ENCODE measurements at regions not wholly inside any gene's neighbourhood (a gene's known extent, or its start where the extent isn't known, plus 50 kb on each side); places are given as distances from the start of the nearest gene placed in this dataset.

- TF ChIP-seq CTCF (IDR thresholded peaks at IDR 0.05; ENCODE audit: low read depth, low read length), result no peak
- no peak overlapping the region for H3K27ac ChIP-seq
- H3K36me3 ChIP-seq, result no peaks in the 10 kb centered on the region
- no peaks in the 10 kb centered on the region for H3K4me1 ChIP-seq (ENCODE audit: low read depth)
- H3K27me3 ChIP-seq, result no peaks in the 10 kb centered on the region
- H3K9me3 ChIP-seq (ENCODE audit: low read depth), result no peaks in the 10 kb centered on the region
- no peak overlapping the region for H3K4me3 ChIP-seq
- DNase-seq (ENCODE audit: low read depth in 1 of 2, low spot score in 1 of 2), result no peak
These were observed 185.8 kb upstream of the PPP2R3A start for GRCh38 chr3:135779590-135780235.

GRCh38 chr3:135781026-135781815 lies 184.3 kb upstream of the PPP2R3A start:
- Histone ChIP-seq H3K27me3 (no peaks in the 10 kb centered on the region), H3K27ac (no peak overlapping the region), H3K4me3 (no peak overlapping the region), H3K36me3 (no peaks in the 10 kb centered on the region), H3K4me1 (ENCODE audit: low read depth) (no peaks in the 10 kb centered on the region), H3K9me3 (ENCODE audit: low read depth) (no peaks in the 10 kb centered on the region)
- no peak for DNase-seq (ENCODE audit: low read depth in 1 of 2, low spot score in 1 of 2)
- no peak for TF ChIP-seq CTCF (IDR thresholded peaks at IDR 0.05; ENCODE audit: low read depth, low read length)

GRCh38 chr3:135784557-135784956 lies 181.0 kb upstream of the PPP2R3A start:
- no peak for TF ChIP-seq CTCF (IDR thresholded peaks at IDR 0.05; ENCODE audit: low read depth, low read length)
- H3K4me1 ChIP-seq (ENCODE audit: low read depth), result no peaks in the 10 kb centered on the region

GRCh38 chr3:135788146-135788545 lies 177.4 kb upstream of the PPP2R3A start:
- Histone ChIP-seq H3K27me3 (no peaks in the 10 kb centered on the region), H3K4me1 (ENCODE audit: low read depth) (no peaks in the 10 kb centered on the region), H3K9me3 (ENCODE audit: low read depth) (no peaks in the 10 kb centered on the region), H3K4me3 (no peak overlapping the region), H3K27ac (no peak overlapping the region), H3K36me3 (no peaks in the 10 kb centered on the region)
- no peak for TF ChIP-seq CTCF (IDR thresholded peaks at IDR 0.05; ENCODE audit: low read depth, low read length)
- no peak for DNase-seq (ENCODE audit: low read depth in 1 of 2, low spot score in 1 of 2)

More at GRCh38 chr3:135784557-135784956, 181.0 kb upstream of the PPP2R3A start:
- no peaks in the 10 kb centered on the region for H3K36me3 ChIP-seq
- H3K27ac ChIP-seq, result no peak overlapping the region
- H3K9me3 ChIP-seq (ENCODE audit: low read depth), result no peaks in the 10 kb centered on the region
- DNase-seq (ENCODE audit: low read depth in 1 of 2, low spot score in 1 of 2), result no peak
- no peak overlapping the region for H3K4me3 ChIP-seq
- H3K27me3 ChIP-seq, result no peaks in the 10 kb centered on the region

GRCh38 chr3:135788978-135789377 lies 176.6 kb upstream of the PPP2R3A start:
- Histone ChIP-seq H3K27ac (no peak overlapping the region), H3K4me3 (no peak overlapping the region), H3K9me3 (ENCODE audit: low read depth) (no peaks in the 10 kb centered on the region), H3K4me1 (ENCODE audit: low read depth) (no peaks in the 10 kb centered on the region), H3K27me3 (no peaks in the 10 kb centered on the region), H3K36me3 (no peaks in the 10 kb centered on the region)
- no peak for DNase-seq (ENCODE audit: low read depth in 1 of 2, low spot score in 1 of 2)
- no peak for TF ChIP-seq CTCF (IDR thresholded peaks at IDR 0.05; ENCODE audit: low read depth, low read length)
